Activated naive CD4-positive, alpha-beta T cell treated with Interleukin-2 at 50 U/mL for 16 hours (primary cell): ENCODE measurements at regions not wholly inside any gene's neighbourhood (a gene's known extent, or its start where the extent isn't known, plus 50 kb on each side); places are given as distances from the start of the nearest gene placed in this dataset.

Experiments used
- DNase-seq: peaks from one replicate; pipeline ENCODE4 v3.0.0-alpha.2; 2020

DNA sequence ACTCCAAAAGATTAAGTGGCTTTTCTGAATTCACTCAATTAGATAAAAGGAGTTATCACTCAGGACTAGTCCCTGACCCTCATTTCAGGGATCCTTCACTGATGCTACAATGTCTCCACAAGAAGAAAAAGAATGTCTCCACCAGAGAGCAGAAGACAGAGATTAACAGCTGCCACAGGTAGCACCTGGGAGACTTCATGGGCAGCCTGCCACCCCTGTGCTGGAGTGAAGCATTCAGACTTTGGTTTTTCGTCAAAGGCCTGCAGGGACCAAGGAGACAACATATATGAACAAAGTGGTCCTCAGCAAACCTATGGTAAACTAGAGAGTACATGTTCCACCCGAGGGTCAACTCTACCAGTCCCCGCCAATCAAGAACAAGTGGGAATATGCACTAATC is 197.0 kb upstream of the ACVR2A start:
- DNase-seq, result no peak

DNA sequence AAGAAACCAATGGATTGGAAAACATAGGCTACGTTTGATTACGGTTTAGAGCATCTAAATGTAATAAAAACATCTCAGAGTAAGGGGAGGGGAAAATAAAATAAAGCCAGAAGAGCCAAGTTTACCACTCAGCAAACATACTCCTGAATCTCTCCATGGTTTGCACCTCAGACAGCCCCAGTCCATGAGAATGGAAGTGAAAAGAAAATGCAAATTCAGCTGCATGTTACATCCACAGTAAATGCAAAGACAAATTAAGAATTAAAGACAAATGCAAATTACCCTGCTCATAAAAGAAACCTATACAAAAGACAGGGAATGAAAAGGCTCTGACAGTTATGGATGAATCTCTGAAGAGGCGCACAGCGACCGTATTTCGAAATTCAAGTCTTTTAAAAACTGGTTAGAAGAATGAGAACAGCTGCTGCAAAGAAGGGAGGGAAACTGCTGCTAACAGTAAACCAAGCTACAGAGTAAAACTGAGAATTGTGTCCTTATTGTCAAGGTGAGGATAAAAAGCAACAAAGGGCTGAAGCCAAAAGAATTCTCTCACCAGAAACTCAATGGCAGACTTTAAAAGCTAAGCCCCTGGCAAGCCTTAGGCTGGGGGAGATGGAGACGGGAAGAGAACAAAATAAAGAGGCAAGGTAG is 197.9 kb upstream of the ACVR2A start:
- DNase-seq, result no peak

DNA sequence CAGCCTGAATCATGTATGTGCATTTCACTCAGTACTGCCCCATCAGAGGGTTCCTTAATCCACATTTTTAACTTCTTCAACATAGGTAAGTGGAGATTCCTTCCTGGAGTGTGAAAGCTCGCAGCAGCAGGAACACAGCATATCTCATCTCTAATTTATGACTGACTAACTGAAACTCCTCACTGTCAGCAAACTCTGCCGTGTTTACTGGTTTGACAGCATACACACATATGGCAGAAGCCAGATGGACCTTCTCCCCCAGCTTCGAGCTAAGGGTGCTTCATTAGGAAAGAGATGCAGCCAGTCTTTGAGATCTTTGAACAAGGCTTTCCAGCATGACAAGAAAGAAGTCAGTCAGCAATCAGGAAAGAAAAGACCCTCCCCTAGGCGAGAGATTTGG is 200.3 kb upstream of the ACVR2A start:
- no peak for DNase-seq

DNA sequence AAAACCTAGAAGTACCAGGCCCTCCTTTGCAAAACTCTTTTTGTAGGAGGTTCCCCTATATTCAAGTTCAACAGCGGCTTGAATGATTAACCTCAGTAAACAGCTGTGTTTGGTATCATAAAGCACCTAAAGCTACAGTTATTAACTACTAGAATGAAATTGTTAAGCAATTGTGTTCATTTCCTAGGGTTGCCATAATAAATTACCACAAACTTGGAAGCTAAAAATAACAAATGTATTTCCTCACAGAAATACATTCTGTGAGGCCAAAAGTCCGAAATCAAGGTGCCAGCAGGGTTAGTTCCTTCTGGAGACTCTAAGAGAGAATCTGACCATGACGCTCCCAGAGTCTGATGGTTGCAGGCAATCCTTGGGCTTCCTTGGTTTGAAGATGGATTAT is 202.1 kb upstream of the ACVR2A start:
- DNase-seq, result no peak

DNA sequence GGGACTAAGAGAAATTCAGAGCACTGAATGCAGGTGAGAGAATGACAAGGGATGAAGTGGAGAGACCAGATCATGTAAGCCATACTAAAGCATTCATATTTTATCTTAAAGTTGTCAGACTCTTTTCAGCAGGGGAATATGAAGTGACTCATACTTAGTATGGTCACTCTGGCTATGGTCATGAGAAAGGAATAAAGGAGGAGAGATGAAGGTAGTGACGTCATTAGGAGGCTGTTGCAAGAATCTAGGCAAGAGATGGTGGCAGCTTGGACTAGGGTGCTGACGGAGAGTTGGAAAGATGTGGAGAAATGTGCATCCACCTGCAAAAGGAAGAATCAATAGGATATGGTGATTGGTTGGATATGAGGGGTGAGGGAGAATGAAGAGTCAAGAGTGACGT is 203.2 kb upstream of the ACVR2A start:
- no peak for DNase-seq

DNA sequence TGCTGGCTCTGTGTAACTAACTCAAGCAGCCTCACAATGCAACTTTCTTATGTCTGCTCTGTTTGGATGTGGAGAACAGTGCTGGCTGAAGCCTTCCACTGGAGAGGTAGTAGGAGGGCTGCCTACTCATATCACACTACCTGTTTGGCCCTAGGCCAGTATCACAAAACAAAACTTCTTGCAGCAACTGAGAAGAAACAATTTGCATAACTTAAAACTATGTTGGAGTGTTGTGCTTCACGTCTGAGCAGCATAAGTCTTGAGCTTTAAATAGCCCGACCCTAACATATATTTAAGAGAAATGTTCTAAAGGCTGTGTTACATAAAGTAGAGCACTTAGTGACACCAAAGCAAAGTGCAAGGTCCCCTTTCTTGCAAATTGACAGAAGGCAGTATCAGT is 204.9 kb upstream of the ACVR2A start:
- no peak for DNase-seq

GRCh38 chr2:147639386-147639785 is 205.4 kb upstream of the ACVR2A start:
- no peak for DNase-seq

GRCh38 chr2:147636886-147637285 is 207.9 kb upstream of the ACVR2A start:
- no peak for DNase-seq

DNA sequence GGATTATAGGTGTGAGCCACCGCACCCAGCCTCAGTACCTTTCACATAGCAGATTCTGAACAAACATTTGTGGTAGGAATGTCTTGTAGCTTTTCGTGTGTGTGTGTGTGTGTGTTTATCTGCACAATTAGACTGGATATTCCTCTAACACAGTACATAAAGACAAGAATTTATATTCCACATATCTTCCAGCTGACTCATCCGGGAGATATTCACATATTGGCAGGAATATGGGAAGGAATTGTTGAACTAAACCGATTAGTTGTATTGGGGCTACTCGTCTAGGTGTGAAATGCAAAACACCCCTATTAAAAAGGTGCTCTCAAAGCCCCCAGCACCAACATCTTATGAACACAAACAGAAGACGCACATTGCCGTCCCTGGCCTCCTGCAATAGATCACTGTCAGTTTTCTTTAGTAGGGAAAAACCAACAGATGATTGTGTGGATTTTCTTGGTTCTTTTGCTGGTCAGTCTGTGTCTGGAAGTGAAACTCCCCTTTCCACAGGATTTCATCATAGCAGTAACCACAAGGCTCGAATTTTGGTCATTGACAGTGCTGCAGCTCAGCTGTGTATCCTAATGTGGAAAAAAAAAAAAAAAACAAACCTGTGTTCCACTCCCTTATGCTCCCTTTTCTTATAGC is 208.5 kb upstream of the ACVR2A start:
- DNase-seq, result no peak

- DNase-seq, result no peak
Observed at GRCh38 chr2:147634826-147635225, 210.0 kb upstream of the ACVR2A start.

- DNase-seq, result no peak
Observed at GRCh38 chr2:147632198-147632597, 212.6 kb upstream of the ACVR2A start.

DNA sequence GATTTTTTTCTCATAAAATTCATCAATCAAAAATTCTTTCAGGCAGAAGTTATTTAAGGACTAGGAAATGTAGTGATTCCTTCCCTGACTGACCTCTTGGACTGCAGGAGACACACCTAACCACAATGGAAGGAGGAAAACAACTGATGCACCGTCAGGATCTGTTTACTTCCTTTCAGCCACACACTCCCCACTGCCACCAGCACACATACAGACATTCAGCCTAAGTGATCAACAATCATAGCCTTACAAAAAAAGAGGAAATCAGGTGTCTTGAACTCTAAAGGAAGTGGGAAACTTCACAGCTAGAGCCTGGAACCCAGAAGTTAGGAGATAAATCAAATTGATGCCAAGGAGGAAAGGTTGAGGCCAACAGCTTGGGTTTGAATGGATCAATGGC is 213.5 kb upstream of the ACVR2A start:
- no peak for DNase-seq

DNA sequence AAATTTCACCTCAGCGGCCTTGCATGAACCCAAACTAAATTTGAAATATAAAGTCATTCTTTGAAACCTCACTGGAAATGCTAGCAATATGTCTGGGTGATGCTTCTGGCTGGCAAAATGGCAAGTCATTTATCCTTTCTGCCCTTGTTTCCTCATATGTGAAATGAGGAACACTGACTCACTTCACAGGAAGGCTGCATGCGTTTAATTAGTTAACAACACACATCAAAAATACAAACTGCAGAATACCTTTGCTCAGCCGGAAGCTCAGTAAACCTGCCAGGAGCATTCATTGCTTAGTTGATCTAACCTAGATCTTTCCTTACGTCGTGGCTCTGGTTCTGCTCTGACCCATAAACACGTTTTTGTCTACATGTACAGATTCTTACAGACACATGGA is 214.2 kb upstream of the ACVR2A start:
- no peak for DNase-seq

- no peak for DNase-seq
Observed at GRCh38 chr2:147628971-147629421, 215.8 kb upstream of the ACVR2A start.

GRCh38 chr2:147623328-147623727 is 221.5 kb upstream of the ACVR2A start:
- DNase-seq, result no peak

DNA sequence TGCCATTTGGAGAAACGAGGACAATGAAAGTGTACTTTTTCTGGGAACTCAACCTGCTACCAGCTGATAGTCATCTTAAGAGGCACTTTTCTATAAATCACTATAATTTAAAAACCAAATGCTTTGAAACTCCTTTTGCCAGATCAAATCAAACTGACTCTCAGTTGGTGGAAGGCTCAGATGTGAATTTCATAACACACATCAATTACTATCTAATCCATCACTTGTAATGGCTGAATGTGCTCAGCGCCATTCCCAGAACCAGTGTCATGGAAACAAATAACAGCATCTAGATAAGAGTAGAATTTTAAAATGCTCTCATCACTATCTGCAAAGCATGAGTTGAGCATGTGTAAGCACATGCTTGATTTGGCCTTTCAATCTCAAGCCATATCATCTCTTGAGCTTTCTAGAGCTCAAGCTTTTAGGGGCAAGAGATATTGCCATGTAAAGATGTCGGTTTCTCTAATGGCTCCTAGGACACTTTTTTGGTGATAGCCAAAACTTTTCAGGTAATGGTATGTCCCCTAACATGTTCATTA is 223.1 kb upstream of the ACVR2A start:
- DNase-seq, result no peak

- no peak for DNase-seq
Observed at GRCh38 chr2:147619808-147620207, 225.0 kb upstream of the ACVR2A start.

DNA sequence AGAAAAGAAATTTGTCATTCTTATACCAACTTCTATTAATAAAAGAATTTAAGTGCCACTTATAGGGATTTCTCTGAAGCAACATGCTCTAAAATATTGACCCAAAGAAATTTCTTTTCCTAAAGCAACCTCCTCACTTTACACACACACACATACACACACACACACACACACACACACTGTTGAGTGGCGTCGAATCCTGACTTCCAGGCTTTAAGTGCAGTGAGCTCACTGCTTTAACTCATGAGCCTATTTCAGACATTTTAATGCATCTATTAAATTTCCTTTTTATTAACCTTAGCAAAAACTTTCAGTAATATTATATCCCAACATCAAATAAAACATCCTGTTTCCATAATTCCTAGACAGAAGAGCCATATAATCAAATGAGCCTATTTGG is 229.1 kb upstream of the ACVR2A start:
- DNase-seq, result no peak

DNA sequence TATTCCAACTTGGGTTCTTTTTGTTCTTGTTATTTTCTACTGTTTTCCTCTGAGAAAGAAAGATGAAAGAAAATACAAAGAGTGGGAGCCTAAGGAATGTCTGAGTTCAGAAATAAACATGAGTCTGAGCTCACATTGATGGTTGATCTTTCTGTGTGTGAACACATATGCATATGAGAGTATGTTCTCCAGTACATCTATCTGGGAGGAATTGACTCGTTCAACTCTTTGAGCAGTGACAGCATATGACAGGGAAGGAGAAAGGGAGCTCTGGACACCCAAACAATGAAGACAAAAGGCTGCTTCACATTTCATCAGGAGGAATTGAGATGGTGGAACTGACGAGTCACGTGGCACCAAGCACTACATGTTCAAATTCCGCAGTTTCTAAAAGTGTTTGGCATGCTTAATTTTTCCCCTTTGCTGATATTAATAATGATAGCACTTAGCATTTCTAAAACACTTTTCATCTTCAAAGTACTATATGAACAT is 229.8 kb upstream of the ACVR2A start:
- DNase-seq, result no peak

GRCh38 chr2:147614471-147614870 is 230.4 kb upstream of the ACVR2A start:
- no peak for DNase-seq

DNA sequence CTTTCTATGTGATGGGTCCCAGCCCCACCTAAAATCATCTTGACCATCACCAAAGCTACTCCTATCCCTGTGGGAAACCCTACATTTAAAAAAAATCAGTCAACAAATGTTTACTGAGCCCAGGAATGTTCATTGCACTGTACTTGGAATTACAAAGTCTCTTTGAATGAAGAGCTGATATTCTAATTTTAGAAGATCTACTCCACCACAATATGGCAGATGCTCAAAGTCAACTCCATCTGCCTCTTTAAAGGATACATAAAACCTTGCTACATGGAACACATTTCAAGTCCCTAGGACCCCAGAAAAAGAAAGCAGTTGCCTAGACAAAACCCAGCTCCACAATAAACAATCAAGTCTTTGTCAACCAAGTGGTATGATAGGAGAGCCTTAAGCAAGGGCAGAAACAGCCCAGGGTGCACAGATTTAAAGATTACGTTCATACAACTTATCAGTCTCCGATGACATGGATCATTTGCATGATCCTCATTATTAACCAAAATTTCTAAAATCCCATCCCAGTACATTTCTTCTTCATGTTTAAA is 234.3 kb upstream of the ACVR2A start:
- no peak for DNase-seq

DNA sequence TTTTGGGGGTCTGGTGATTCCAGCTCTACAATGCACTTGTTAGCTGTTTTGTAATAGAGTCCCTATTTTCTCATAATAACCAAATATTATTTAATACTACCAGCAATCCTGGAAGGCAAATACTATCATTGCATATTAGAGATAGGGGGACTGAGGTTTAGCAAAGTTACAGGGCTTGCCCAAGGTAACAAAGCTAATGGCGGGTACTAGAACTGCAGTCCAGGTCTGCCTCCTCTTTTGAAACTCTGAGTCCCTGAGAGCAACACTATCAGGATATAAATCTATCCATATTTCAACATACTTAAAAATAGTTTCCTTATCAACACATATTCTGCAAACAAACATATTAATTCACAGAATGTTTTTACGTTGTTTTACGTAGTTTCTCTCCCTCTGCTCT is 235.5 kb upstream of the ACVR2A start:
- no peak for DNase-seq

GRCh38 chr2:147607379-147607778 is 237.4 kb upstream of the ACVR2A start:
- DNase-seq, result no peak

DNA sequence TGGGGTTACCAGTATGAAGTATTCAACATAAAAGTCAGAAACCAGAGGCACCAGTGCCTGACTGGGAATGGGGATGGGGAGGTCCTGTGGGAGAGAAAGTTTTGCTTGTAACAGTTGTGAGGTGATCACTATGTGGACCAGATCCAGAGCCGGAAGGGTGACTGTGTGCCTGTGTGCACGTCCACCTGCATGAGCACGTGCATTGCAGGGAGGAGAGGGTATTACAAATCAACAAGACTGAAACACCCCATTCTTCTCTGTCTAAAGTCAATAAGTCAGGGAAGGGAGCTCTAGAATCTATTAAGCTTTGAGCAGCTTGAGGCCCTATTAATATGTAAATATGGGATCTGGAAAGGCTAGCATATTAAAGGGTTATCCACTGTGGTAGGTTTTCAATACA is 241.0 kb upstream of the ACVR2A start:
- no peak for DNase-seq
